HCT116 (cell line): ENCODE measurements at regions not wholly inside any gene's neighbourhood (a gene's known extent, or its start where the extent isn't known, plus 50 kb on each side); places are given as distances from the start of the nearest gene placed in this dataset.

Experiments
- ATAC-seq: fragments of 200-7000 bp; cut with Tn5 transposase; 2 replicates; pipeline ENCODE4 v1.9.1; 2020; ENCODE audit warnings: mild to moderate bottlenecking, moderate library complexity
- BruUV-seq: library from RNA; stranded (reverse); fragments of 400-500 nt; replicated peaks from 2 replicates; lab custom pipeline; 2021; lab: Mats Ljungman, UMichigan
- CTCF ChIA-PET: fragments of 300-600 bp; sonication (Branson Sonifier 250); formaldehyde crosslinking; loops from one replicate; lab custom pipeline; 2021; ENCODE audit warnings: antibody characterized with exemption; lab: Charles Lee
- POLR2A ChIA-PET: fragments of 300-600, 350-600 bp; sonication (Branson Sonifier 250); formaldehyde crosslinking; loops from one replicate; lab custom pipeline; 2021; ENCODE audit warnings: antibody characterized with exemption; lab: Charles Lee
- RAD21 ChIA-PET, 2 experiments: fragments of 300-600 bp; sonication (Branson Sonifier 250); formaldehyde crosslinking; loops; one replicate each; lab custom pipeline; 2023; ENCODE audit warnings: low total read pairs in 2 of 2; ENCODE audit not compliant: uncharacterized antibody in 2 of 2, unreplicated experiment in 2 of 2, low non-redundant PET in 1 of 2; lab: Charles Lee
- DNase-seq: peaks from one replicate; pipeline ENCODE4 v3.0.0-alpha.2; 2010; ENCODE audit warnings: low read depth, low spot score
- H2AFZ ChIP-seq: fragments of 200-600 bp; shearing (Covaris generic), sonication (generic); 2 replicates; pipeline ENCODE4 v1.6.1; 2017; ENCODE audit warnings: low read depth, mixed run types, mixed read lengths, antibody characterized with exemption, low read length; ENCODE audit not compliant: poor library complexity, severe bottlenecking
- H3K27ac ChIP-seq: 2 replicates; pipeline ENCODE4 v1.5.1; 2012; ENCODE audit warnings: low read depth, low read length
- H3K27me3 ChIP-seq: fragments of 200-600 bp; sonication (generic); 2 replicates; pipeline ENCODE4 v1.6.1; 2016; ENCODE audit warnings: mixed run types, low read length, mixed read lengths; ENCODE audit not compliant: insufficient read depth
- H3K36me3 ChIP-seq, 2 experiments: fragments of 200-500 bp in 1 of 2; fragments of 200-600 bp in 1 of 2; sonication (Bioruptor generic) in 1 of 2; sonication (generic) in 1 of 2; 2 replicates each; pipeline versions ENCODE4 v1.5.1 to v1.6.1; 2014 to 2016; ENCODE audit warnings: low read length in 2 of 2, inconsistent platforms in 1 of 2, mixed read lengths in 1 of 2, mixed run types in 1 of 2; ENCODE audit not compliant: insufficient read depth in 2 of 2, control insufficient read depth in 1 of 2
- H3K4me1 ChIP-seq, 2 experiments: fragments of 200-600 bp in 1 of 2; sonication (generic) in 1 of 2; 2 replicates each; pipeline versions ENCODE4 v1.5.1 to v1.6.1; 2012 to 2017; ENCODE audit warnings: low read length in 2 of 2, inconsistent platforms in 1 of 2, mild to moderate bottlenecking in 1 of 2, mixed read lengths in 1 of 2, mixed run types in 1 of 2, moderate library complexity in 1 of 2; ENCODE audit not compliant: insufficient read depth in 2 of 2, control insufficient read depth in 1 of 2
- H3K4me2 ChIP-seq: fragments of 200-600 bp; sonication (generic); 2 replicates; pipeline ENCODE4 v1.6.1; 2017; ENCODE audit warnings: mixed run types, low read length, mixed read lengths
- H3K4me3 ChIP-seq, 2 experiments: fragments of 200-600 bp in 1 of 2; sonication (generic) in 1 of 2; replicated peaks in 1 of 2; 2 replicates each; pipeline ENCODE4 v1.5.1; 2011 to 2016; ENCODE audit warnings: low read length in 2 of 2, control low read depth in 1 of 2, low read depth in 1 of 2, mild to moderate bottlenecking in 1 of 2, mixed read lengths in 1 of 2, mixed run types in 1 of 2
- H3K79me2 ChIP-seq: fragments of 200-600 bp; sonication (generic); 2 replicates; pipeline ENCODE4 v1.6.1; 2017; ENCODE audit warnings: mild to moderate bottlenecking, mixed run types, low read length, moderate library complexity, mixed read lengths; ENCODE audit not compliant: insufficient read depth
- H3K9ac ChIP-seq: fragments of 200-600 bp; sonication (generic); 2 replicates; pipeline ENCODE4 v1.6.1; 2016; ENCODE audit warnings: low read length, mixed read lengths
- H3K9me2 ChIP-seq: fragments of 200-600 bp; sonication (generic), shearing (Covaris generic); 2 replicates; pipeline ENCODE4 v1.6.1; 2017; ENCODE audit warnings: mixed run types, mild to moderate bottlenecking, moderate library complexity; ENCODE audit not compliant: insufficient read depth
- H3K9me3 ChIP-seq, 2 experiments: fragments of 200-500 bp in 1 of 2; fragments of 200-600 bp in 1 of 2; sonication (Bioruptor generic) in 1 of 2; sonication (generic) in 1 of 2; 2 replicates each; pipeline ENCODE4 v1.6.1; 2014 to 2017; ENCODE audit warnings: low read length in 2 of 2, mixed read lengths in 2 of 2, inconsistent platforms in 1 of 2, low read depth in 1 of 2, mild to moderate bottlenecking in 1 of 2, mixed run types in 1 of 2, moderate library complexity in 1 of 2; ENCODE audit not compliant: control insufficient read depth in 1 of 2, insufficient read depth in 1 of 2
- H4K20me1 ChIP-seq: fragments of 200-600 bp; sonication (generic), shearing (Covaris generic); 2 replicates; pipeline ENCODE4 v1.6.1; 2017; ENCODE audit warnings: mixed run types, mild to moderate bottlenecking, moderate library complexity; ENCODE audit not compliant: insufficient read depth
- CBX3 ChIP-seq: IDR thresholded peaks from 2 replicates; pipeline ENCODE4 v1.6.1; 2012; ENCODE audit warnings: low read depth
- CEBPB ChIP-seq: IDR thresholded peaks from 2 replicates; pipeline ENCODE4 v1.6.1; 2012; ENCODE audit warnings: low read depth
- EZH2phosphoT487 ChIP-seq: fragments of 200-600 bp; IDR thresholded peaks from 2 replicates; pipeline ENCODE4 v1.6.1; 2018; ENCODE audit warnings: antibody characterized with exemption, borderline replicate concordance
- FOSL1 ChIP-seq: IDR thresholded peaks from 2 replicates; pipeline ENCODE4 v1.6.1; 2012; ENCODE audit warnings: low read depth
- MAX ChIP-seq: IDR thresholded peaks from 2 replicates; pipeline ENCODE4 v1.6.1; 2012
- POLR2A ChIP-seq: IDR thresholded peaks from 2 replicates; pipeline ENCODE4 v1.7.0; 2011; ENCODE audit warnings: borderline replicate concordance; ENCODE audit not compliant: insufficient read depth, insufficient read length; ENCODE audit errors: extremely low read depth
- POLR2AphosphoS5 ChIP-seq: IDR thresholded peaks from 2 replicates; pipeline ENCODE4 v1.6.1; 2011; ENCODE audit warnings: mild to moderate bottlenecking, low read depth, low read length, moderate library complexity
- RAD21 ChIP-seq: IDR thresholded peaks from 2 replicates; pipeline ENCODE4 v1.6.1; 2012; ENCODE audit warnings: low read depth, mild to moderate bottlenecking
- REST ChIP-seq: IDR thresholded peaks from 2 replicates; pipeline ENCODE4 v1.6.1; 2012; ENCODE audit warnings: low read depth
- SIN3A ChIP-seq: IDR thresholded peaks from 2 replicates; pipeline ENCODE4 v1.6.1; 2012; ENCODE audit warnings: low read depth
- SP1 ChIP-seq: IDR thresholded peaks from 2 replicates; pipeline ENCODE4 v1.6.1; 2012; ENCODE audit warnings: low read depth
- TCF7L2 ChIP-seq: IDR thresholded peaks from 2 replicates; pipeline ENCODE4 v1.7.0; 2011; ENCODE audit warnings: borderline replicate concordance, inconsistent platforms; ENCODE audit not compliant: insufficient read depth, insufficient read length; ENCODE audit errors: extremely low read depth
- YY1 ChIP-seq: IDR thresholded peaks from 2 replicates; pipeline ENCODE4 v1.6.1; 2011; ENCODE audit warnings: low read length, low read depth, moderate library complexity, mild to moderate bottlenecking; ENCODE audit not compliant: insufficient replicate concordance; ENCODE audit errors: extremely low read depth
- ZBTB33 ChIP-seq: IDR thresholded peaks from 2 replicates; pipeline ENCODE4 v1.6.1; 2011; ENCODE audit warnings: mild to moderate bottlenecking, low read length, moderate library complexity; ENCODE audit not compliant: insufficient replicate concordance; ENCODE audit errors: extremely low read depth
- ZNF274 ChIP-seq: fragments of 200-500 bp; sonication (Bioruptor generic); IDR thresholded peaks from 2 replicates; pipeline ENCODE4 v1.6.1; 2014; ENCODE audit warnings: mild to moderate bottlenecking, low read depth, low read length, inconsistent platforms
- intact Hi-C: fragments of 100-400 bp; cut with micrococcal nuclease; formaldehyde crosslinking; loops from 2 replicates; pipeline ENCODE4 v1.10.0; 2022
- TF ChIP-seq, protein P1 (sequence below), 3 experiments: fragments of 200-600 bp in 1 of 3; sonication (generic) in 1 of 3; IDR thresholded peaks in 2 of 3; conservative IDR thresholded peaks in 1 of 3; 2 replicates each; pipeline ENCODE4 v1.5.1; 2012 to 2017; ENCODE audit warnings: low read depth in 2 of 3, low read length in 2 of 3, antibody characterized with exemption in 1 of 3, borderline replicate concordance in 1 of 3, control low read depth in 1 of 3, mild to moderate bottlenecking in 1 of 3, mixed read lengths in 1 of 3, mixed run types in 1 of 3, moderate library complexity in 1 of 3; ENCODE audit not compliant: insufficient read depth in 1 of 3
- TF ChIP-seq, protein P2 (sequence below): IDR thresholded peaks from 2 replicates; pipeline ENCODE4 v1.6.1; 2012

DNA sequence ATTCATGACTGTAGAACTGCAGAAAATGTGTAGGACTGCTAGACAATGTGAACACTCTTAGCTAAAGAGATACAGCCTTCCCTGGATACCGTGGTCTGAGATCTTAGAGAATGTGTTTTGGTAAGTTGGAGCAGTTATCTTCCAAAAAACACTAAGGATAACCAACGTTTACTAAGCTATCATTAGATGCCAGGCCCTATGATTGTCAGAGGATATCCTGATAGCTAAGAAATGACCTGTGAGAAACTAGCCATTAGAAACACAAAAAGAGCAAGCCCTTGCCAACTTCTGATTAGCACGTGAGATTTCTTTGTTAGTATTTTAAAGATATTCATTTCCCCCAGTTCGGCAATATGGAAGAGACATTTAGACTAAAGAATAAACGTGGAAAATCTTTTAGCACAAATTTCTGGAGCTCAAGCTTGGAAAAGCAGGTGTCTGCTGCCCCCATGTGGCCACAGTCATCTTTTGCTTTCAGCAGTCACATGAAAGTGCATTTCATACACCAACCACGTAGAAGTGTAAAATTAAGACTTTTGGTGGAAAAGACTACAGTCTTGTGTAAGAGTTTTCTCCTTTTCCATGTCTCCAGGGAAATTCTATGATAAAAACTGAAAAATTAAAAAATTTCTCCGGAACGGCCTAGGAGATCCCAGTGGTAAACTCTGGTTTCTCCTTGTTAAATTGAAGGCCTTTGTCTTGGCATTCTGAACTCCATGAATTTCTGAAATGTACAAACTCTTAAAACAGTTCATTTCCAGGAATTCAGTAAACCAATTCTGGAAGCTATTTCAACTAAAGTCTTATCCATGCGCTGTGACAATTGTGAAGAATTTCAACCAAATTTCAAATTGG is 136.4 kb downstream of the ZNF674 start:
- H4K20me1 ChIP-seq = no peaks in the 10 kb centered on the region
- H3K27me3 ChIP-seq = no peaks in the 10 kb centered on the region
- ATAC-seq = peak; percentile 49; the same call in 1 of the 2 replicates
- no TSS peak for BruUV-seq
- peak; percentile 42 for DNase-seq
- no peaks in the 10 kb centered on the region for H3K79me2 ChIP-seq
- RAD21 ChIA-PET = no interaction called here
- H3K9me2 ChIP-seq = no peaks in the 10 kb centered on the region
- H3K4me3 ChIP-seq = no peak overlapping the region
- intact Hi-C loops = loop anchor here (2.0 to 10.0 kb wide), 2 partner anchors 892 to 1084 kb away; no protein-coding TSS in a partner anchor
- H3K4me2 ChIP-seq = peak overlapping the region; percentile 12
- H3K36me3 ChIP-seq = no peaks in the 10 kb centered on the region
- peak overlapping the region; percentile 78 for H2AFZ ChIP-seq
- H3K9me3 ChIP-seq = no peaks in the 10 kb centered on the region
- peak overlapping the region; percentile 39; the same call in 1 of the 2 replicates for H3K27ac ChIP-seq
- H3K9ac ChIP-seq = peak overlapping the region; percentile 25; the same call in 1 of the 2 replicates
- POLR2A ChIA-PET = interaction anchor here (0.8 to 1.2 kb wide), 2 partner anchors 639 to 1086 kb away, joined by 3 read pairs; no protein-coding TSS in a partner anchor
- peaks cover 0 to 12% of the 10 kb centered on the region in 2 experiments; a peak in 2 of 4 replicates for H3K4me1 ChIP-seq
- CTCF ChIA-PET = interaction anchor here (1.0 to 1.4 kb wide), 5 partner anchors 607 to 1087 kb away, joined by 3 to 9 read pairs (median 4); no protein-coding TSS in a partner anchor
- TF ChIP-seq POLR2A = no peak
- TF ChIP-seq RAD21 = peak; percentile 85
- no peak for TF ChIP-seq CEBPB
- TF ChIP-seq YY1 = no peak
- no peak for TF ChIP-seq ZNF274
- TF ChIP-seq SIN3A = no peak
- peak; percentile 23; the same call in 1 of the 2 replicates for TF ChIP-seq SP1
- no peak for TF ChIP-seq REST
- TF ChIP-seq MAX = no peak
- TF ChIP-seq TCF7L2 = no peak
- no peak for TF ChIP-seq CBX3
- TF ChIP-seq, protein P1, sequence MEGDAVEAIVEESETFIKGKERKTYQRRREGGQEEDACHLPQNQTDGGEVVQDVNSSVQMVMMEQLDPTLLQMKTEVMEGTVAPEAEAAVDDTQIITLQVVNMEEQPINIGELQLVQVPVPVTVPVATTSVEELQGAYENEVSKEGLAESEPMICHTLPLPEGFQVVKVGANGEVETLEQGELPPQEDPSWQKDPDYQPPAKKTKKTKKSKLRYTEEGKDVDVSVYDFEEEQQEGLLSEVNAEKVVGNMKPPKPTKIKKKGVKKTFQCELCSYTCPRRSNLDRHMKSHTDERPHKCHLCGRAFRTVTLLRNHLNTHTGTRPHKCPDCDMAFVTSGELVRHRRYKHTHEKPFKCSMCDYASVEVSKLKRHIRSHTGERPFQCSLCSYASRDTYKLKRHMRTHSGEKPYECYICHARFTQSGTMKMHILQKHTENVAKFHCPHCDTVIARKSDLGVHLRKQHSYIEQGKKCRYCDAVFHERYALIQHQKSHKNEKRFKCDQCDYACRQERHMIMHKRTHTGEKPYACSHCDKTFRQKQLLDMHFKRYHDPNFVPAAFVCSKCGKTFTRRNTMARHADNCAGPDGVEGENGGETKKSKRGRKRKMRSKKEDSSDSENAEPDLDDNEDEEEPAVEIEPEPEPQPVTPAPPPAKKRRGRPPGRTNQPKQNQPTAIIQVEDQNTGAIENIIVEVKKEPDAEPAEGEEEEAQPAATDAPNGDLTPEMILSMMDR (IDR thresholded peaks at IDR 0.05 in 2 of 3, conservative IDR thresholded peaks at IDR 0.05 in 1 of 3; ENCODE audit: borderline replicate concordance in 1 of 3, insufficient read depth in 1 of 3, low read depth in 2 of 3, low read length in 2 of 3) = peak; percentile 53 to 74 (median 53); a peak in 5 of 6 replicates
- TF ChIP-seq EZH2phosphoT487 = no peak
- TF ChIP-seq, protein P2, sequence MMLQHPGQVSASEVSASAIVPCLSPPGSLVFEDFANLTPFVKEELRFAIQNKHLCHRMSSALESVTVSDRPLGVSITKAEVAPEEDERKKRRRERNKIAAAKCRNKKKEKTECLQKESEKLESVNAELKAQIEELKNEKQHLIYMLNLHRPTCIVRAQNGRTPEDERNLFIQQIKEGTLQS = no peak
- TF ChIP-seq POLR2AphosphoS5 = no peak
- no peak for TF ChIP-seq ZBTB33
- no peak for TF ChIP-seq FOSL1
